Endothelial cell of umbilical vein (primary cell): ENCODE measurements at regions not wholly inside any gene's neighbourhood (a gene's known extent, or its start where the extent isn't known, plus 50 kb on each side); places are given as distances from the start of the nearest gene placed in this dataset.

Experiments
- BruUV-seq: library from RNA; stranded (reverse); fragments of 400-500 nt; replicated peaks from 2 replicates; lab custom pipeline; 2021; lab: Mats Ljungman, UMichigan
- CTCF ChIA-PET: fragments of 300-600, 350-600 bp; sonication (Branson Sonifier 250); formaldehyde crosslinking; loops from one replicate; lab custom pipeline; 2021; ENCODE audit warnings: antibody characterized with exemption, inconsistent platforms; lab: Charles Lee
- POLR2A ChIA-PET: fragments of 300-600, 350-600 bp; sonication (Branson Sonifier 250); formaldehyde crosslinking; loops from one replicate; lab custom pipeline; 2021; ENCODE audit warnings: antibody characterized with exemption, inconsistent platforms; lab: Charles Lee
- DNase-seq: peaks from one replicate; pipeline ENCODE4 v3.0.0-alpha.2; 2011; ENCODE audit warnings: low read depth, low spot score
- FAIRE-seq: peaks from 2 replicates; lab custom pipeline; 2011; peaks lifted over from hg19 to GRCh38; lab: Jason Lieb, UNC
- H2AFZ ChIP-seq: 2 replicates; pipeline ENCODE4 v1.6.0; 2012; ENCODE audit warnings: low read depth, low read length, control low read depth, inconsistent platforms
- H3K27ac ChIP-seq: 2 replicates; pipeline ENCODE4 v1.5.1; 2011; ENCODE audit warnings: low read depth, mild to moderate bottlenecking, control low read depth, low read length, moderate library complexity; ENCODE audit not compliant: insufficient read depth
- H3K27me3 ChIP-seq, 2 experiments: 2 replicates each; pipeline versions ENCODE4 v1.6.0 to v1.6.1; 2011; ENCODE audit warnings: low read length in 2 of 2, mixed read lengths in 1 of 2; ENCODE audit not compliant: control insufficient read depth in 2 of 2, insufficient read depth in 2 of 2
- H3K36me3 ChIP-seq, 2 experiments: 2 replicates in 1 of 2; 3 replicates in 1 of 2; pipeline ENCODE4 v1.5.1; 2011; ENCODE audit warnings: low read length in 2 of 2, mild to moderate bottlenecking in 1 of 2, moderate library complexity in 1 of 2; ENCODE audit not compliant: control insufficient read depth in 2 of 2, insufficient read depth in 2 of 2; ENCODE audit errors: extremely low read depth in 1 of 2
- H3K4me1 ChIP-seq: 3 replicates; pipeline ENCODE4 v1.5.1; 2011; ENCODE audit warnings: mild to moderate bottlenecking, low read length; ENCODE audit not compliant: control insufficient read depth, insufficient read depth; ENCODE audit errors: extremely low read depth
- H3K4me2 ChIP-seq: 2 replicates; pipeline ENCODE4 v1.6.1; 2011; ENCODE audit warnings: low read length, control low read depth, mixed read lengths; ENCODE audit not compliant: insufficient read depth
- H3K4me3 ChIP-seq, 3 experiments: fragments of 200-600 bp in 1 of 3; sonication (generic), shearing (Covaris generic) in 1 of 3; replicated peaks in 1 of 3; 2 replicates each; pipeline ENCODE4 v1.5.1; 2011 to 2016; ENCODE audit warnings: control low read depth in 3 of 3, low read length in 3 of 3, mild to moderate bottlenecking in 2 of 3, inconsistent platforms in 1 of 3, low read depth in 1 of 3, moderate library complexity in 1 of 3; ENCODE audit not compliant: insufficient read depth in 1 of 3
- H3K79me2 ChIP-seq: 2 replicates; pipeline ENCODE4 v1.6.0; 2012; ENCODE audit warnings: low read length, inconsistent platforms; ENCODE audit not compliant: control insufficient read depth, insufficient read depth
- H3K9ac ChIP-seq: replicated peaks from 2 replicates; pipeline ENCODE3; 2011; ENCODE audit warnings: low read length, control low read depth; ENCODE audit not compliant: insufficient read depth; ENCODE audit errors: extremely low read depth
- H3K9me1 ChIP-seq: replicated peaks from 3 replicates; pipeline ENCODE4 v1.6.0; 2011; ENCODE audit warnings: mild to moderate bottlenecking, low read length; ENCODE audit not compliant: control insufficient read depth, insufficient read depth; ENCODE audit errors: extremely low read depth
- H3K9me3 ChIP-seq: replicated peaks from 2 replicates; pipeline ENCODE4 v1.5.1; 2012; ENCODE audit warnings: low read length, inconsistent platforms; ENCODE audit not compliant: control insufficient read depth, insufficient read depth
- H4K20me1 ChIP-seq: replicated peaks from 2 replicates; pipeline ENCODE3; 2011; ENCODE audit warnings: mild to moderate bottlenecking, low read length; ENCODE audit not compliant: control insufficient read depth, insufficient read depth; ENCODE audit errors: extremely low read depth
- EZH2 ChIP-seq: IDR thresholded peaks from 2 replicates; pipeline ENCODE4 v1.6.1; 2012; ENCODE audit warnings: borderline replicate concordance, low read depth, mild to moderate bottlenecking, moderate library complexity, low read length, inconsistent platforms; ENCODE audit not compliant: severe bottlenecking
- FOS ChIP-seq: IDR thresholded peaks from 2 replicates; pipeline ENCODE4 v1.6.1; 2011; ENCODE audit warnings: mild to moderate bottlenecking, low read length, moderate library complexity, borderline replicate concordance; ENCODE audit not compliant: insufficient read depth
- GATA2 ChIP-seq: IDR thresholded peaks from 2 replicates; pipeline ENCODE4 v1.7.0; 2011; ENCODE audit warnings: low read depth, mild to moderate bottlenecking, moderate library complexity, mixed read lengths, low read length; ENCODE audit not compliant: insufficient read length, insufficient read depth
- JUN ChIP-seq: IDR thresholded peaks from 2 replicates; pipeline ENCODE4 v1.6.1; 2011; ENCODE audit warnings: borderline replicate concordance, low read depth; ENCODE audit not compliant: insufficient read length, insufficient read depth
- MYC ChIP-seq: IDR thresholded peaks from one replicate; pipeline ENCODE4 v1.6.1; 2011; ENCODE audit warnings: mild to moderate bottlenecking, low read depth, low read length
- POLR2A ChIP-seq: IDR thresholded peaks from 2 replicates; pipeline ENCODE4 v1.6.1; 2012; ENCODE audit warnings: low read depth, mild to moderate bottlenecking, control low read depth, low read length
- POLR2AphosphoS5 ChIP-seq: IDR thresholded peaks from 2 replicates; pipeline ENCODE4 v1.6.1; 2012; ENCODE audit warnings: low read depth, mild to moderate bottlenecking, control low read depth, low read length, moderate library complexity; ENCODE audit not compliant: insufficient read depth
- dilution Hi-C: fragments of 300-500 bp; cut with MboI; formaldehyde crosslinking; loops from one replicate; pipeline ENCODE4 v1.15.0; 2019; ENCODE audit warnings: low sequenced_read_pairs; ENCODE audit not compliant: extremely low pct_ligation_motif_present
- intact Hi-C: fragments of 100-400 bp; cut with micrococcal nuclease; formaldehyde crosslinking; loops from one replicate; pipeline ENCODE4 v1.10.0; 2022
- TF ChIP-seq, protein P1 (sequence below), 2 donors: IDR thresholded peaks; 1 replicate in 1 of 2; 2 replicates in 1 of 2; pipeline ENCODE4 v1.5.1; 2011; ENCODE audit warnings: low read length in 2 of 2, mild to moderate bottlenecking in 2 of 2, moderate library complexity in 2 of 2, control low read depth in 1 of 2, inconsistent platforms in 1 of 2, low read depth in 1 of 2; ENCODE audit not compliant: insufficient read depth in 1 of 2; ENCODE audit errors: extremely low read depth in 1 of 2
- TF ChIP-seq, protein P2 (sequence below): IDR thresholded peaks from 2 replicates; pipeline ENCODE4 v1.6.1; 2011; ENCODE audit not compliant: insufficient read depth, insufficient read length

DNA sequence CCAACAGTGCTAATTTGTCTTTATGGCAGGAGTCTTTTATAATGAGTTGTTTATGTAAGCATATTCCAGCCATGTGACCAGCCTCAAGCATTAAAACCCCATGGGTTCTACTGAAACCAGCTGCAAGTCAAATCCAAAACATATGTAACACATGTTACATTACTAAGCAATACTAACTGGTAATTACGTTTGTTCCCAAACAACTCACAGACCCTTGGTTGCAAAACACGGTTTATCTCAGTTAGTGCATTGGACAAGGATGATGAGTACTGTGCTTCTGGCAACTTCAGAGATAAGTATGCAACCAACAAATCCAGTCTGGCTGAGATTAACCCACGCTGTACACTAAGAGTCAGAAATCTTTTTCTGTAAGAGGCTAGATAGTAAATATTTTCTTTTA is 110.1 kb upstream of the FAR2 start:
- peaks cover 5% of the 10 kb centered on the region for H3K4me1 ChIP-seq
- H3K36me3 ChIP-seq = no peaks in the 10 kb centered on the region
- FAIRE-seq (no peak), DNase-seq (no peak)
- H2AFZ ChIP-seq = no peak overlapping the region
- intact Hi-C loops = no loop called here
- no peak for TF ChIP-seq GATA2
- TF ChIP-seq FOS = no peak
- no peak for TF ChIP-seq EZH2
- TF ChIP-seq, protein P1, sequence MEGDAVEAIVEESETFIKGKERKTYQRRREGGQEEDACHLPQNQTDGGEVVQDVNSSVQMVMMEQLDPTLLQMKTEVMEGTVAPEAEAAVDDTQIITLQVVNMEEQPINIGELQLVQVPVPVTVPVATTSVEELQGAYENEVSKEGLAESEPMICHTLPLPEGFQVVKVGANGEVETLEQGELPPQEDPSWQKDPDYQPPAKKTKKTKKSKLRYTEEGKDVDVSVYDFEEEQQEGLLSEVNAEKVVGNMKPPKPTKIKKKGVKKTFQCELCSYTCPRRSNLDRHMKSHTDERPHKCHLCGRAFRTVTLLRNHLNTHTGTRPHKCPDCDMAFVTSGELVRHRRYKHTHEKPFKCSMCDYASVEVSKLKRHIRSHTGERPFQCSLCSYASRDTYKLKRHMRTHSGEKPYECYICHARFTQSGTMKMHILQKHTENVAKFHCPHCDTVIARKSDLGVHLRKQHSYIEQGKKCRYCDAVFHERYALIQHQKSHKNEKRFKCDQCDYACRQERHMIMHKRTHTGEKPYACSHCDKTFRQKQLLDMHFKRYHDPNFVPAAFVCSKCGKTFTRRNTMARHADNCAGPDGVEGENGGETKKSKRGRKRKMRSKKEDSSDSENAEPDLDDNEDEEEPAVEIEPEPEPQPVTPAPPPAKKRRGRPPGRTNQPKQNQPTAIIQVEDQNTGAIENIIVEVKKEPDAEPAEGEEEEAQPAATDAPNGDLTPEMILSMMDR (IDR thresholded peaks at IDR 0.05; ENCODE audit: extremely low read depth in 1 of 2, insufficient read depth in 1 of 2, low read depth in 1 of 2, low read length in 2 of 2) = no peak
- TF ChIP-seq POLR2AphosphoS5 = no peak
- TF ChIP-seq, protein P2, sequence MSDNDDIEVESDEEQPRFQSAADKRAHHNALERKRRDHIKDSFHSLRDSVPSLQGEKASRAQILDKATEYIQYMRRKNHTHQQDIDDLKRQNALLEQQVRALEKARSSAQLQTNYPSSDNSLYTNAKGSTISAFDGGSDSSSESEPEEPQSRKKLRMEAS = no peak
- TF ChIP-seq POLR2A = no peak
- TF ChIP-seq MYC = no peak
- TF ChIP-seq JUN = no peak
- no peak overlapping the region for H3K4me2 ChIP-seq
- H3K9ac ChIP-seq = no peak overlapping the region
- H3K4me3 ChIP-seq = no peak overlapping the region
- H3K9me1 ChIP-seq = no peaks in the 10 kb centered on the region
- no peaks in the 10 kb centered on the region for H3K79me2 ChIP-seq
- no peaks in the 10 kb centered on the region for H3K9me3 ChIP-seq
- no TSS peak for BruUV-seq
- CTCF ChIA-PET = no interaction called here
- no peak overlapping the region for H3K27ac ChIP-seq
- POLR2A ChIA-PET = no interaction called here
- dilution Hi-C loops = no loop called here
- H4K20me1 ChIP-seq = no peaks in the 10 kb centered on the region
- no peaks in the 10 kb centered on the region for H3K27me3 ChIP-seq
